ENCODE measurements at regions not wholly inside any gene's neighbourhood (a gene's known extent, or its start where the extent isn't known, plus 50 kb on each side); places are given as distances from the start of the nearest gene placed in this dataset.

DNA sequence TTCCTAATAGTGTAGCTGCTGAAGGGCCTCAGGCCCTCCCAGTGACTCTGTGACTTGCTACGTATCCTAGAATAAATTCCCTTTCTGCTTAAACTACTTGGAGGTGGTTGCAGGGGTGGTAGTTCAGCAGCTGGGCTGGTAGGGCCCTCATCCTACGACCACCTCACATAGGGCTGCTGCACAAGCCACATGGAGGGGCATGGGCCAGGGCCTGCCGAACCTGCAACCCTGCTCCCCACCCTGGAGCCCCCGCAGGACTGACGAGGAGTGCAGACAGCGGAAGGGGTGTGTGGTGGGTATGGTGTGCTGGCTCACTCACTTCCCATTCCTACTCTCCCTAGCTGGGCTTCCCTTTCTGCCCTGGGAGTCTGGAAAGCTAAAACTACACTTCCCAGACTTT is 56.2 kb upstream of the MLN start:
- TF ChIP-seq, protein P1, sequence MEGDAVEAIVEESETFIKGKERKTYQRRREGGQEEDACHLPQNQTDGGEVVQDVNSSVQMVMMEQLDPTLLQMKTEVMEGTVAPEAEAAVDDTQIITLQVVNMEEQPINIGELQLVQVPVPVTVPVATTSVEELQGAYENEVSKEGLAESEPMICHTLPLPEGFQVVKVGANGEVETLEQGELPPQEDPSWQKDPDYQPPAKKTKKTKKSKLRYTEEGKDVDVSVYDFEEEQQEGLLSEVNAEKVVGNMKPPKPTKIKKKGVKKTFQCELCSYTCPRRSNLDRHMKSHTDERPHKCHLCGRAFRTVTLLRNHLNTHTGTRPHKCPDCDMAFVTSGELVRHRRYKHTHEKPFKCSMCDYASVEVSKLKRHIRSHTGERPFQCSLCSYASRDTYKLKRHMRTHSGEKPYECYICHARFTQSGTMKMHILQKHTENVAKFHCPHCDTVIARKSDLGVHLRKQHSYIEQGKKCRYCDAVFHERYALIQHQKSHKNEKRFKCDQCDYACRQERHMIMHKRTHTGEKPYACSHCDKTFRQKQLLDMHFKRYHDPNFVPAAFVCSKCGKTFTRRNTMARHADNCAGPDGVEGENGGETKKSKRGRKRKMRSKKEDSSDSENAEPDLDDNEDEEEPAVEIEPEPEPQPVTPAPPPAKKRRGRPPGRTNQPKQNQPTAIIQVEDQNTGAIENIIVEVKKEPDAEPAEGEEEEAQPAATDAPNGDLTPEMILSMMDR (IDR thresholded peaks at IDR 0.05) = no peak
- no peak for TF ChIP-seq POLR2A (IDR thresholded peaks at IDR 0.05)
